Central memory CD8-positive, alpha-beta T cell (primary cell): ENCODE measurements at regions not wholly inside any gene's neighbourhood (a gene's known extent, or its start where the extent isn't known, plus 50 kb on each side); places are given as distances from the start of the nearest gene placed in this dataset.
"Not testable (repeated sequence)": the region's sequence is repeated elsewhere in the genome, so short reads cannot be mapped to it uniquely, and the experiment has no call there.

Experiments used
- ATAC-seq: fragments of 150-1000 bp; cut with Tn5 transposase; replicated peaks from 2 replicates; pipeline ENCODE4 v1.10.0; 2022; ENCODE audit warnings: mild to moderate bottlenecking, moderate FRiP score, moderate number of reproducible peaks; ENCODE audit not compliant: poor library complexity, severe bottlenecking; ENCODE audit errors: extremely low read depth
- DNase-seq, 2 donors: peaks; one replicate each; pipeline ENCODE4 v3.0.0; 2021; ENCODE audit warnings: low spot score in 2 of 2
- H3K27ac Mint-ChIP-seq: one replicate; pipeline ENCODE4 v1.8.0; 2022; ENCODE audit warnings: low read depth, mild to moderate bottlenecking, moderate library complexity, mixed read lengths
- H3K27me3 Mint-ChIP-seq: one replicate; pipeline ENCODE4 v1.8.0; 2022; ENCODE audit warnings: mixed read lengths
- H3K36me3 Mint-ChIP-seq: one replicate; pipeline ENCODE4 v1.8.0; 2022; ENCODE audit warnings: mild to moderate bottlenecking, moderate library complexity, mixed read lengths; ENCODE audit not compliant: insufficient read depth
- H3K4me1 Mint-ChIP-seq: one replicate; pipeline ENCODE4 v1.8.0; 2022; ENCODE audit warnings: mixed read lengths
- H3K4me3 Mint-ChIP-seq: one replicate; pipeline ENCODE4 v1.8.0; 2022; ENCODE audit warnings: mild to moderate bottlenecking, moderate library complexity, mixed read lengths
- H3K9me3 Mint-ChIP-seq: one replicate; pipeline ENCODE4 v1.8.0; 2022; ENCODE audit warnings: mixed read lengths

DNA sequence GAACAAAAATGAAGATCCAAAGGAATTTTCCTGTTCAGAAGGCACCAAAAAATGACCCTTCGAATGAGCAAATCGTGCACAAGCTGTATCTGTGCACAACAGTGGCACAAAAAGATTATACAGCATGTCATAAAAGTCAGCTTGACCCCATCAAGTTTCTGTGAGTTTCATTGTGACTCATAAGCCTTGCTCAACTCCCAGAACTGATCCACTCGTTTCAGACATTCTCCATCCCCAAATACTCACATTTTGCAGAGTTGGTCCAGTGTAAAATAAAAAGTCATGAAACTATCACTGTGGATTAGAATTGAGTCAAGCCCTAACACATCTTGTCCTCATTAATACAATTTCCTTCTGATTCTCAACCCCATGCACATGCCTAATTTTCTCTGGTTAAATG lies 174.7 kb upstream of the PKN2 start:
- H3K9me3 Mint-ChIP-seq: no peaks in the 10 kb centered on the region
- H3K4me3 Mint-ChIP-seq: no peak overlapping the region
- H3K36me3 Mint-ChIP-seq: no peaks in the 10 kb centered on the region
- ATAC-seq (no peak), DNase-seq (no peak)
- H3K4me1 Mint-ChIP-seq: no peaks in the 10 kb centered on the region
- peaks cover 7% of the 10 kb centered on the region for H3K27me3 Mint-ChIP-seq
- no peak overlapping the region for H3K27ac Mint-ChIP-seq

DNA sequence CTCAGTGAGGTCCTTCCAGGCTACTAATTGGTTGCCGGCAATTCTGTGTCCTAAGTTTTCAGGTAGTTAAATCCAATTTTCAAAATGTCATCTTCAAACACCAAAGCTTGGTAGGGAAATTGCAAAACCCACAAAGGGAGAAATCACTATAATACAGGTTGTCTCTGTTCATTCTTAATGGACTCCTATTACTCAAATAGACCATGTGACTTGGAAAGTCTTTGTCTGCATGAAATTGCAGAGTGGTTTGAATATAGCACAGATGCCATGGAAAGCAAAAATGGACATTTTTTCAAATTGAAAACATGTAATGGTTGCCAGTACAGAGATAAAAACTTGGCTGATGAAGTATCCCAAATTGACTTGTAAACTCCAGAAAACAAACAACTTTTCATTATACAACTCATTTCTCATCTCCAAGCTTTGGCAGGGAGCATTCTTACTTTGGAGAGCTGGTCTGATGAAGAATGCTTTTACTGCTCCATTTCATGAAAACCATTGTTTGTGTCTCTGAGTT lies 169.5 kb upstream of the PKN2 start:
- H3K27ac Mint-ChIP-seq: no peak overlapping the region
- H3K27me3 Mint-ChIP-seq: peaks cover 21% of the 10 kb centered on the region
- no peak overlapping the region for H3K4me3 Mint-ChIP-seq
- H3K9me3 Mint-ChIP-seq: no peaks in the 10 kb centered on the region
- DNase-seq (no peak), ATAC-seq (no peak)
- H3K36me3 Mint-ChIP-seq: no peaks in the 10 kb centered on the region
- no peaks in the 10 kb centered on the region for H3K4me1 Mint-ChIP-seq

DNA sequence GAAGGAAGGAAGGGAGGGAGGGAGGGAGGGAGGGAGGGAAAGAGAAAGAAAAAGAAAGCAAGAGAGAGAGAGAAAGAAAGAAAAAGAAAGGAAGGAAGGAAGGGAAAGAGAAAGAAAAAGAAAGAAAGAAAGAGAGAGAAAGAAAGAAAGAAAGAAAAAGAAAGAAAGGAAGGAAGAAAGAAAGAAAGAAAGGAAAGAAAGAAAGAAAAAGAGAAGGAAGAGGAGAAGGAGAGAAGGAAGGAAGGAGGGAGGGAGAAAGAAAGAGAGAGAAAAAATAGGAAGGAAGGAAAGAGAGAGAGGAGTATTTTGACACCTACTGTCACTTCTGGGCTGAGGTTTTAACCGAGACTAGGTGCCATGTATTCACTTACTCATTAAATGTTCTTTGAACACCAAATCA lies 166.6 kb upstream of the PKN2 start:
- not testable (repeated sequence) for H3K4me3 Mint-ChIP-seq, DNase-seq, H3K9me3 Mint-ChIP-seq, H3K36me3 Mint-ChIP-seq, ATAC-seq, H3K27ac Mint-ChIP-seq, H3K4me1 Mint-ChIP-seq
- peaks cover 23% of the 10 kb centered on the region for H3K27me3 Mint-ChIP-seq

DNA sequence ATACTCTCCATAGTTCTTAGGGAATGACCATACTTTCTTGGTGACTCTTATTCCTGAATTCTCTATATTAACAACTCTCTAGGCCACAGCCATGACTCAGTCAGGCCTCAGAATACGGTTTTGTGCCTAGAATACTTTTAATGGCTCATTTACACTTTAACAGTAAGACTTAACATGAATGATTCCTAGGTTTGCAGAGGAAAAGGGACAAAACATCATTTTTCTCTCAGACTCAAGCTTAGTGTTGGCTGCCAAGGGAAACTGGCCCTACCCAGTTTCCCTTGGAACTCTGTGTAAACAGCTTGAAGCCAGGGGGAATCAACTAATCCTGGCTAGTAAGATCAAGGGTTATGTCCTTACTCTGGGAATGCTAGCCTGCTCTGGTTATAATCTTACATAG lies 164.9 kb upstream of the PKN2 start:
- Mint-ChIP-seq H3K27me3 (peaks cover 34% of the 10 kb centered on the region), H3K4me1 (no peaks in the 10 kb centered on the region), H3K27ac (no peak overlapping the region), H3K36me3 (no peaks in the 10 kb centered on the region), H3K9me3 (peaks cover 5% of the 10 kb centered on the region), H3K4me3 (no peak overlapping the region)
- no peak for ATAC-seq
- DNase-seq: no peak

DNA sequence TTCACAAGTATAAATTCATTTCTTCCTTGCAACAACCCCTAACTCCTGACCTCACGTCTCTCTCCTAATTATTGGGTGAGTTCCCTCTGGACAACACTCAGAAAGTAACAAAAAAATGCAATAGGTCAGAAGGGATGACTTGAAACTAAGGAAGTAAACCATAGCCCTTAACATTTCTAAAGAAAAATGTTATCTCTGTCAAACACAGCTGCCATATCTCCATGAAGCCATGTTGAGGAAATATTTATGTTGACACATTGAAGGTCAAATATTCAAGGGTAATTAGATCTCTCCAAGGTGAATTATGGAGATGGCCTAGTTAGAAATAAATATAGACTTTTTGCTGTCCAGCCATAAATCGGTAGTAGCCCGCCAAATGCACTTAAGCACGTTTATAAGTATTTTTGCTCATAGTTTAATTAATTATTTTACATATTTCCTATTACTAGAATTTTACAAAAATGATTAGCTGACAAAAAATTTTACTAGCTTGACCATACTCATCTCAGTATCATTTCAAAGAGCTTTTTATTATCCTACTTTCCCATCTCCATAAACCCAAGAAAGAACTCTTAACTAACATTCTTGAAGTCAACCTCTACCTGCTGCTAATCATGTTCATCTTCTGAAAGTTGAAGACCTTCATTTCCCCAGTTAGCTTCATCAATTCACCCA lies 160.1 kb upstream of the PKN2 start:
- no peaks in the 10 kb centered on the region for H3K4me1 Mint-ChIP-seq
- H3K27ac Mint-ChIP-seq: no peak overlapping the region
- H3K27me3 Mint-ChIP-seq: peaks cover 12% of the 10 kb centered on the region
- no peak overlapping the region for H3K4me3 Mint-ChIP-seq
- ATAC-seq (no peak), DNase-seq (no peak)
- H3K9me3 Mint-ChIP-seq: peaks cover 5% of the 10 kb centered on the region
- H3K36me3 Mint-ChIP-seq: no peaks in the 10 kb centered on the region

DNA sequence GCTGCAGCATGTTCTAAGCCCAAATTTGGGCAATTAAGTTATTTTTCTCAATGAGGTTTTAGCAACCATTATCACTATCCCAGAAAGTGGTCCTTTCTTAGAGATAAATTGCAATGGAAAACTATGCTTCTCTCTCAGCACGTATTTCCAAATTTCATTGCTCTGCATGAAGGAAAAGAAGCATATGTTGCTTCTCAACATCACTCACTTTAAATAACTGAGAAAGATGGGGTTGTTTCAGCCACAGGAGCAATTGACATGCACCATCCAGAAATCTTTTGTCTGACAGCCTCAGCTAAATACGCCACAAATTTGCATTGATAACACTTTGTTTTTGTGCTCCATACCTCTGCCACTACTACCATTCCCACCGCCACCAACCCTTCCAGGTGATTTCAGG lies 157.6 kb upstream of the PKN2 start:
- ATAC-seq (no peak), DNase-seq (no peak)
- H3K36me3 Mint-ChIP-seq: no peaks in the 10 kb centered on the region
- no peak overlapping the region for H3K27ac Mint-ChIP-seq
- peaks cover 5% of the 10 kb centered on the region for H3K9me3 Mint-ChIP-seq
- no peak overlapping the region for H3K4me3 Mint-ChIP-seq
- no peaks in the 10 kb centered on the region for H3K4me1 Mint-ChIP-seq
- H3K27me3 Mint-ChIP-seq: peaks cover 15% of the 10 kb centered on the region

DNA sequence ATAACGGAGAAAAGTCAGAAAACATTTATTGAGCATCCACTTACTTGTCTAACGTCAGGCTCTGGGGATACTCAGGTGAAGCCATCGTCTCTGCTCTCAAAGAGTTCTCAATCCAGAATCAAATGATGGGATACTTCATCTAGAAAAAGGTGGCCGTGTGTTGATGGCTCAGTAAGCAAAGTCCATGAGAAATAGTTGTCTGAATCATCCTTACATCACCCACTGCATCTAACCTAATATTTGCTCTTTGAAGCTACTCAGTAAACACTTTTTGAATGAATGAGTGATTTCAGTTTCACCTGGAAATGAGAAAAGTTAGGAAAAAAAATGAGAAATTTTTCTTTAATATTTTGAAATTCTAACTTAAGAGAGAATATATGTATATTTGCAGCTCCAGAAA lies 155.3 kb upstream of the PKN2 start:
- ATAC-seq (no peak), DNase-seq (no peak)
- H3K4me3 Mint-ChIP-seq: no peak overlapping the region
- no peaks in the 10 kb centered on the region for H3K9me3 Mint-ChIP-seq
- no peaks in the 10 kb centered on the region for H3K4me1 Mint-ChIP-seq
- peaks cover 24% of the 10 kb centered on the region for H3K27me3 Mint-ChIP-seq
- H3K36me3 Mint-ChIP-seq: no peaks in the 10 kb centered on the region
- H3K27ac Mint-ChIP-seq: no peak overlapping the region

DNA sequence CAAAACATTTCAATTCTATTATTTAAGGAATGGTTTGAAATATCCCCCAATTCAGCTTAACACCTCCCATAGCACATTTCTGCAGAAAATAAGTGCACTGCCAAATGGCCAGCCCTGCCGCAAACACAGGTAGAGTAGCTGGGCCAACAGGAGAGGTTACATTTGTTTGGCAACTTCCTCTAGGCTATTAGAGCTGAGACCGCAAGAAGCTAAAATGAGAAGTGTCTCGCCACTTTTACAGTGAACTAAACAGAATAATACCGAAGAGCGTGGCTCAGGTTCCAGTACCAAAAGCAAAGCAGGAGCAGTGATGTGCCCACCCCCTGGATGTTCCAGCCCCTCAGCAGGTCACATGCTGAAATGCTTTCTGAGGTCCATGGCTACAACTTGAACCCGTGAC lies 154.5 kb upstream of the PKN2 start:
- H3K4me1 Mint-ChIP-seq: no peaks in the 10 kb centered on the region
- ATAC-seq: no peak
- DNase-seq: no peak
- peaks cover 26% of the 10 kb centered on the region for H3K27me3 Mint-ChIP-seq
- H3K36me3 Mint-ChIP-seq: no peaks in the 10 kb centered on the region
- H3K4me3 Mint-ChIP-seq: no peak overlapping the region
- H3K9me3 Mint-ChIP-seq: no peaks in the 10 kb centered on the region
- no peak overlapping the region for H3K27ac Mint-ChIP-seq

DNA sequence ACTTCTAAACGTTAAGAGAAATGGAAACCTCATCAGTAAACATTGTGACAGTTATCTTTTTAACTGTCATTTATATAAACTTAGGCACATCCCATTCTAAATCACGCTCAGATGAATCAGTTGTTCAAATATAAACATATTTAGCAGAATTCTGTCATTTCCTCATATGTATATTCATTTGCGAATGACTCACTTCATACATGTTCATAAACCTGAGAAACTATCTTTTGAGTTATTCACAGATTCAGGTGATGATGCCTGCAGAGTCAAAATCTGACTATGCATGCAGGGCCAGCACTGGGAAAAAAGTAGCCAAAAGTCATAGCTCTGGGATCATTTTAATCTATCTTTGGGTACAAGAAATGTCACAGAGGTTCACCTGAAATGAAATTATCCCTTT lies 153.8 kb upstream of the PKN2 start:
- peaks cover 26% of the 10 kb centered on the region for H3K27me3 Mint-ChIP-seq

DNA sequence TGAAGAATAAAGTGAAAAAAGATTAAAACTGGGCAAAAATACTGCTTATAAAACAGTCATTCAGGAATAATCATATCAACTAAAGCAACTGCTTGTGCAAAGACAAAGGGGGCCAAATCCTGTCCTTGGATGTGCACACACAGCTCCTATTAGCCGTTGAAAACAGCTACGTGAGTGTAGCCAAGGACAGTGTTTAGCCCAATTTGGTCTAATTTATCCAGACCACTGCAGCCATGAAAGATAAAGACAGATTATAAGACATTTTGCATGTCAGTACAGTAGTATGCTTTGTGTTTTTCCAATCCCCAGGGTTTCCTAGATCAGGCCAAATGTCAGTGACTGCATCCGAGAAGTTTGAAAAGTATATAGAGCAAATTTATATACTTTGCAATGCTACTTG lies 146.3 kb upstream of the PKN2 start:
- no peak for ATAC-seq
- DNase-seq: no peak
- H3K9me3 Mint-ChIP-seq: no peaks in the 10 kb centered on the region
- H3K27me3 Mint-ChIP-seq: peaks cover 17% of the 10 kb centered on the region
- no peaks in the 10 kb centered on the region for H3K4me1 Mint-ChIP-seq
- H3K27ac Mint-ChIP-seq: no peak overlapping the region
- no peaks in the 10 kb centered on the region for H3K36me3 Mint-ChIP-seq
- H3K4me3 Mint-ChIP-seq: no peak overlapping the region

More for the DNA sequence above, 153.8 kb upstream of the PKN2 start:
- Mint-ChIP-seq H3K36me3 (no peaks in the 10 kb centered on the region), H3K9me3 (no peaks in the 10 kb centered on the region), H3K4me3 (no peak overlapping the region), H3K27ac (no peak overlapping the region), H3K4me1 (no peaks in the 10 kb centered on the region)
- ATAC-seq (no peak), DNase-seq (no peak)

DNA sequence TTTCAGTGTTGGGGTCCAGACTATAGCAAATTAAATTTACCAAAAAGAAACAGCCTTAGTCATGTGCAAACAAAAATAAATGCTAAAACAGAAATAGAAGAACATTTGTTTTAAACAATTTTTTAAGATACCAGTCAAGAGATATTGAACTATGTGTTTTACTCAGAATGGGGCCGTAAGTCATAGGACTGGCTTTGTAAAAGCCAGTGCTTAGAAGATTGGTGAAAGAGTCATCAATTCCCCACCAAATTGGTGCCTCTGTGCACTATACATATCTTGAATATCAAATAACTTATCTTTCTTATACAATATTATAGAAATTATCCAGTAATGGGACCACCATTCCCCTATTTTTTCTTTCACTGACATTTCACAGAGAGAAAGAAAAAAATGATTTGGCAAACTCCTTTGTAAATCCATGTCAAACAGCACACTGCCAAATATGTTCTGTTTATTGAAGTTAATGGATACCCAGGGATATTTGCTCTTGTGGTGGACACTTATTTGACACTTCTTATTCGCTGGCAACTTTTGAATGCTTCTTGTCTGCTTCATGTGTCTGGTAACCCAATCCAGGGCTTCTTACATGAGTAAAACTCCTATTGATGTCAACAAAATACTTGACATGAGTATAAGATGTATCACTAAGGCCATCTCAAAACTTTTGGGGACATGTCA lies 145.7 kb upstream of the PKN2 start:
- no peak overlapping the region for H3K27ac Mint-ChIP-seq
- ATAC-seq: no peak
- peaks cover 18% of the 10 kb centered on the region for H3K27me3 Mint-ChIP-seq

DNA sequence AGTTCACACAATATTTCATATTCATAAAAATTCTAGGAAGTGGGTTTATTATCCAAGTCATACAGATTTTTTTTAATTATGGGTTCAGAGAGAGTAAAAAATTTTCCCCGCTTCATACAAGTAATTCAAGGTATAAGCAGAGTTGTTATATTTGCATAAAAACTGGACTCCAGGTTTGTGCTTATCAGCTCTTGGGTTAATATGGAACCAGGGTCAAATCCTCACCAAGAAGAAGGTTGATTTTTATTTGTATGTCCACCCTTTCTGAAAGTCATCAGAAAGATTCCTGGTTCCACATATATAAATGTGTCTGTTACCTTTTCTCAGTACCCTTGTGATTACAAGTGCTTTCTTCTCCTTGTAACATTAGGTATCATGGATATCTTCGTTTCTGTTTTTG lies 143.8 kb upstream of the PKN2 start:
- Mint-ChIP-seq H3K4me1 (no peaks in the 10 kb centered on the region), H3K9me3 (no peaks in the 10 kb centered on the region), H3K36me3 (no peaks in the 10 kb centered on the region), H3K4me3 (no peak overlapping the region), H3K27ac (no peak overlapping the region), H3K27me3 (peaks cover 30% of the 10 kb centered on the region)
- ATAC-seq (no peak), DNase-seq (no peak)

More for the DNA sequence above, 145.7 kb upstream of the PKN2 start:
- no peak for DNase-seq
- H3K4me1 Mint-ChIP-seq: no peaks in the 10 kb centered on the region
- no peaks in the 10 kb centered on the region for H3K36me3 Mint-ChIP-seq
- H3K4me3 Mint-ChIP-seq: no peak overlapping the region
- no peaks in the 10 kb centered on the region for H3K9me3 Mint-ChIP-seq

DNA sequence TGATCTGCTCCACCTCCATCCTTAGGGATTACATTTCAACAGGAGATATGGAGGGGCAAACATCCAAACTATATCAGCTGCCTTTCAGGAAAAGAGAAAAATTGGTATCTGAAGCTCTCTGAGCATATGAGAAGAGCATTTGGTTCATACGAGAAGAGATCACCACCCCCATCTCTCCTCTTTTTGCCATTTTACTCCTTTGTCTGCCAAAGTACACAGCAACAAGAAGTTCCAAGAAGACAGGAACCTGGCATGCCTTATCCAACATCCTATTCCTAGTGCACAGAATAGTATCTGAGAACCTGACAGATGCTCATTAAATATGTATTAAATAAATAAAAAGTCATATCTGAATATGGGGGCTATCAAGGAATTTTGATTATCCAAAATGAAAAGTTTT lies 142.5 kb upstream of the PKN2 start:
- ATAC-seq: no peak
- H3K36me3 Mint-ChIP-seq: no peaks in the 10 kb centered on the region

More for the DNA sequence above, 142.5 kb upstream of the PKN2 start:
- peaks cover 23% of the 10 kb centered on the region for H3K27me3 Mint-ChIP-seq
- H3K9me3 Mint-ChIP-seq: no peaks in the 10 kb centered on the region
- DNase-seq: no peak
- H3K4me3 Mint-ChIP-seq: no peak overlapping the region
- H3K27ac Mint-ChIP-seq: no peak overlapping the region
- no peaks in the 10 kb centered on the region for H3K4me1 Mint-ChIP-seq
